Activated CD8-positive, alpha-beta memory T cell treated with anti-CD3 and anti-CD28 coated beads, Interleukin-2, amount 10 ng/mL, durations not matched to agents 7 days and 5 days (primary cell): ENCODE measurements at regions not wholly inside any gene's neighbourhood (a gene's known extent, or its start where the extent isn't known, plus 50 kb on each side); places are given as distances from the start of the nearest gene placed in this dataset.

Experiments
- ATAC-seq: fragments of 150-1000 bp; cut with Tn5 transposase; one replicate; pipeline ENCODE4 v1.10.0; 2021; ENCODE audit warnings: moderate library complexity
- CTCF ChIA-PET: fragments of 350-600 bp; sonication (Branson Sonifier 250); formaldehyde crosslinking; loops from one replicate; lab custom pipeline; 2021; ENCODE audit warnings: antibody characterized with exemption; lab: Charles Lee
- DNase-seq: peaks from one replicate; pipeline ENCODE4 v3.0.0-alpha.2; 2020
- H3K27ac Mint-ChIP-seq: one replicate; pipeline ENCODE4 v1.8.0; 2021; ENCODE audit warnings: mild to moderate bottlenecking, mixed read lengths
- H3K27me3 Mint-ChIP-seq: one replicate; pipeline ENCODE4 v1.8.0; 2021; ENCODE audit warnings: mixed read lengths
- H3K36me3 Mint-ChIP-seq: one replicate; pipeline ENCODE4 v1.8.0; 2021; ENCODE audit warnings: mild to moderate bottlenecking, mixed read lengths
- H3K4me1 Mint-ChIP-seq: one replicate; pipeline ENCODE4 v1.8.0; 2021; ENCODE audit warnings: mixed read lengths
- H3K4me3 Mint-ChIP-seq: one replicate; pipeline ENCODE4 v1.8.0; 2021; ENCODE audit warnings: mild to moderate bottlenecking, moderate library complexity, mixed read lengths
- H3K9me3 Mint-ChIP-seq: one replicate; pipeline ENCODE4 v1.8.0; 2022; ENCODE audit warnings: low read depth, mixed read lengths

DNA sequence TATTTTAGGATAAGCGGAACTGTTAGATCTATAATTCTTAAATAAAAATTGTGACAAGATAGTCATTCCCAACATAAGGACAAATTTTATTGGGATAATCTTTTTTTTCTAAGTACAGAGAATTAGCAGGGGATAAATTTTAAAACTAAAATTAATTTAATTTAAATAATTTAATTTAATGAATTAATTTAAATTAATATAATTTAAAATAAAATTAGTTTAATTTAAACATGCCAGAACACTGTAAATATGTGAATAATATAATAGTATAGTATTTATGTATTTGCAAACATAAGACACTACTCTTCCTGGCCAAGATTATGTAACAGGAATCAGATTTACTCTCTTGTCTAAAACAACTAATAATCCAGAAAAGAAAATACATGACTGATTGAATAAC lies 1055.9 kb downstream of the PDHA2 start:
- Mint-ChIP-seq H3K36me3 (no peaks in the 10 kb centered on the region), H3K27ac (no peak overlapping the region), H3K4me1 (no peaks in the 10 kb centered on the region), H3K4me3 (no peak overlapping the region), H3K27me3 (no peaks in the 10 kb centered on the region), H3K9me3 (peaks cover 7% of the 10 kb centered on the region)
- no peak for DNase-seq
- CTCF ChIA-PET, result no interaction called here
- ATAC-seq, result no peak

DNA sequence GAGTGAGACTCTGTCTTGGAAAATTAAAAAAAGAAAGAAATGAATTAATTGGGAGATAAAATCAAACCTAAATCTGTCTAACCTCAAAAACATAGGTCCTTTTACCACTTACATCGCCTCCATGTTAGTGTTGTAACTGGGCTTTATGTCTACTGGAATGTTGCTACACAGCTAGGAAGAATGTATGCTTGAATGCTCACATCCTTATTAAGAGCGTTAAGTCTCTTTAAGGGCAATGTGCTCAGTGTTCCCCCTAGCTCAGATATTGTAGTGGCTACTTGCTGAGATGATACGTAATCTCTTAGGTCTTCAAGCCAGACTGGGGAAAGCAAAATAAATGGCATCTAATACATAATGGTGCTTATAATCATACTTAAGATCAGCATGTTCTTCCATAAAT lies 1072.8 kb downstream of the PDHA2 start:
- H3K9me3 Mint-ChIP-seq, result peaks cover 4% of the 10 kb centered on the region
- H3K27ac Mint-ChIP-seq, result no peak overlapping the region
- ATAC-seq (no peak), DNase-seq (no peak)
- H3K36me3 Mint-ChIP-seq, result no peaks in the 10 kb centered on the region
- H3K4me1 Mint-ChIP-seq, result no peaks in the 10 kb centered on the region
- CTCF ChIA-PET, result no interaction called here
- H3K4me3 Mint-ChIP-seq, result no peak overlapping the region
- H3K27me3 Mint-ChIP-seq, result no peaks in the 10 kb centered on the region

DNA sequence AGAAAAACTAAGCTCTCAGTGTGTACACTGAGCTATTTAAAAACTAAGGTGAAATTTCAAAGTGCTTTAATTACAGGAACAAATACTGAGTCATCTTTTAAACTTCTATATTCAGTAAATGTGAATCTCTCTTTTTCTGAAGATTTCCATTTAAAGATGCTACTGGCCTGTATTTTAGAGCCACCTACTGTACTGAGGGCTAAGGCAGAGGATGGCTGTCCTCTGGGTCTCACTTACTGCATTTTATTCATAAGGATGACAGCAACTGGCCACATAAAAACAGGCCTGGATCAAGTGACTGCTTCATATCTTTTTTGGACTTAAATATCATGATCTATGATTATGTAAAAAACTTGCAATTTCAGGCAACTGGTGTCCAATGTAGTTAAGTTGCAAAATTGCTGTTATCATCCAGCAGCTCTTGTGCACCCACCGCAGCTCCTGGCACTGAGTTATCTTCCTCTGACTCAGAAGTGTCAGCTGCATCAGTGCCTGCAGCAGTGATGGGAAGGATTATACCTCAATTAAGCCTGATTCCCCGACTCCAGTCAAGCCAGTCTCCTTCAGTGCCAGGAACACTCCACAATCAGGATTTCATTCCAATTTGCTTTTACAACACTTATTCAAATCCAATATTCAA lies 1073.7 kb downstream of the PDHA2 start:
- ATAC-seq (no peak), DNase-seq (no peak)
- H3K27ac Mint-ChIP-seq, result no peak overlapping the region
- no peaks in the 10 kb centered on the region for H3K27me3 Mint-ChIP-seq
- peaks cover 4% of the 10 kb centered on the region for H3K9me3 Mint-ChIP-seq
- no peaks in the 10 kb centered on the region for H3K4me1 Mint-ChIP-seq
- H3K4me3 Mint-ChIP-seq, result no peak overlapping the region
- H3K36me3 Mint-ChIP-seq, result no peaks in the 10 kb centered on the region
- CTCF ChIA-PET, result no interaction called here

DNA sequence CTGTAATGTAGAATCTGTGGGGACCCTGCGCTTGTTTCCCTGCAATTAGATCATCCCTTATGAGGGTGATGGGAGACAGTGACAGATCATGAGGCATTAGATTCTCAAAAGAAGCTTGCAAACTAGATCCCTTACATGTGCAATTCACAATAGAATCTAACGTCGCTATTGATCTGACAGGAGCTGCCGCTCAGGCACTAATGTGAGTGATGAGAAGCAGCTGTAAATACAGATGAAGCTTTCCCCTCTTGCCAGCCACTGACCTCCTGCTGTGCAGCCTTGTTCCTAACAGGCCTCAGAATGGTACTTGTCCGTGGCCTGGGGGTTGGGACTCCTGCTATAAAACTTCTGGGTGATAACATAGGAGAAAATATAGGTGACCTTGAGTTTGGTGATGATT lies 1076.8 kb downstream of the PDHA2 start:
- CTCF ChIA-PET, result no interaction called here
- H3K4me3 Mint-ChIP-seq, result no peak overlapping the region

DNA sequence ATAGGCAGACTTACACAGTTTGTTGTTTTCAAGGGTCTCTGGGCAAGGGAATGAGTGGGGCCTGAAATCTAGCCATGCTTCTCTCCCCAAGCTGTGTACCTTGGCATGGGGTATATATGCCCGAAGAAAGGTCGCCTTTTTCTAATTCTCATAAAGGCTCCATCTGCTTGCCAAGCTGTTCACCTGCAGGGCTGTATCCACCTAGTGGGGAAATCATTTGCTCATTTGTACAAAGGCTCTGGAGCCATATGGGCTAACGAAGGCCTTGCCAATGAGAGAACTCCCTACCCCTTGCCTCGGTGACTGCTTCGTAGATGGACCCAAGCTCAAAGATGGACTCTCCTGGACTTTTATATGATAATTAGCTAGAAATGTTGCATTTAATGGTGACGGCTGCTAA lies 1097.0 kb downstream of the PDHA2 start:
- Mint-ChIP-seq H3K27ac (no peak overlapping the region), H3K36me3 (no peaks in the 10 kb centered on the region), H3K4me3 (no peak overlapping the region), H3K4me1 (no peaks in the 10 kb centered on the region), H3K27me3 (no peaks in the 10 kb centered on the region), H3K9me3 (peaks cover 3% of the 10 kb centered on the region)
- CTCF ChIA-PET, result no interaction called here
- ATAC-seq (no peak), DNase-seq (no peak)

More for the DNA sequence above, 1076.8 kb downstream of the PDHA2 start:
- Mint-ChIP-seq H3K36me3 (no peaks in the 10 kb centered on the region), H3K9me3 (peaks cover 4% of the 10 kb centered on the region), H3K27me3 (no peaks in the 10 kb centered on the region), H3K4me1 (no peaks in the 10 kb centered on the region), H3K27ac (no peak overlapping the region)
- no peak for DNase-seq
- ATAC-seq, result no peak

DNA sequence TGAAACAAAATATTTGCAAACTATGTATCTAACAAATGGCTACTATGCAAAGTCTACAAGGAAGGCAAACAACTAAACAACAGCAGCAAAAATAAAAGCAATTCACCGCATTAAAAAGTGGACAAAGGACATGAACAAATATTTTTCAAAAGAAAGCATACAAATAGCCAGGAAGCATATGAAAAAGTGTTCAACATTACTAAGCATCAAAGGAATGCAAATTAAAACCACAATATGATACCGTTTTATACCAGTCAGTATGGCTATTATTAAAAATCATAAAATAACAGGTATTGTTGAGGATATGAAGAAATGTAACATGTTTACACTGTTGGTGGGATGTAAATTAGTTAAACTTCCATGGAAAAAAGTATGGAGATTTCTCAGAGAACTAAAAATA lies 1106.7 kb downstream of the PDHA2 start:
- CTCF ChIA-PET, result no interaction called here

DNA sequence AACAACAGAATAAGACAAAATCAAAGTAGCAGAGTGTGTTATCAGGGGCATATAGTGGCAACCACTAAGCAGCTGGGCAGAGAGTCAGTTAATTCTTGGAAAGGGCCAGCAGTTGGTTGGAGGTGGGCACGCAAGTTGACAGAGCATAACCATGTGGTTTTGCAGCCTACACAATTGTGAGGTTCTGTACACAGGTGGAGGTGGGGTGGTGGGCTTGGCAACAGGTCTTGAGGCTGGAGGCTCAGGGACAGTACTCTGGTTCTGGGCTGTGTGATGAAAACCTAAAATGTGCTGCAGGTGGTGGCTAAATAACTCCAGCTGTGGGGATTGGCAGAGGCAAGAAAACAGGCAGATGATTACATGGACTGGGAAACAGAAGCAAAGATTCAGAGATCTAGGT lies 1112.7 kb downstream of the PDHA2 start:
- no peaks in the 10 kb centered on the region for H3K36me3 Mint-ChIP-seq
- H3K4me1 Mint-ChIP-seq, result no peaks in the 10 kb centered on the region
- ATAC-seq, result no peak
- H3K9me3 Mint-ChIP-seq, result peaks cover 6% of the 10 kb centered on the region
- no peak for DNase-seq
- no peak overlapping the region for H3K4me3 Mint-ChIP-seq
- no peak overlapping the region for H3K27ac Mint-ChIP-seq
- H3K27me3 Mint-ChIP-seq, result no peaks in the 10 kb centered on the region
- CTCF ChIA-PET, result no interaction called here

More for the DNA sequence above, 1106.7 kb downstream of the PDHA2 start:
- Mint-ChIP-seq H3K4me1 (no peaks in the 10 kb centered on the region), H3K36me3 (no peaks in the 10 kb centered on the region), H3K27me3 (no peaks in the 10 kb centered on the region), H3K9me3 (peaks cover 6% of the 10 kb centered on the region), H3K4me3 (no peak overlapping the region), H3K27ac (no peak overlapping the region)
- DNase-seq, result no peak
- no peak for ATAC-seq

DNA sequence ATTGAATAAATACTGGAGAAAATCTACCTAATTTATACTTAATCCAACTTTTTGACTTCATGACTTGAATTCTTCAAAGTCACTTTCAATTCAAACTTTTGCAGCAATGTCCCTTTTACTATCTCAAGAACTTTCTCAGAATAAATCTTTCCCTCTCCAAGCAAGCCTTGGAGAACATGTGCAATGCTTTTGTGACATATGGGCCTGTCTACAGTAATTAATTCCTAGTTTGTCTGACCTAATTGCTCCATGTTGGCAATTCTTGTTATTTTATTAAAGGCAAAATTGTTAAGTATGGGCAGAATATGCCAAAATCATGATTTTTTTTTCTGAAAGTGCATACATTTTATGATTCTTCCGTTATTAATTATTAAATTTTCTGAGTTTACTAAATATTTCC lies 1115.3 kb downstream of the PDHA2 start:
- no peak overlapping the region for H3K27ac Mint-ChIP-seq
- DNase-seq (no peak), ATAC-seq (no peak)
- no peaks in the 10 kb centered on the region for H3K27me3 Mint-ChIP-seq
- CTCF ChIA-PET, result no interaction called here
- H3K9me3 Mint-ChIP-seq, result peaks cover 6% of the 10 kb centered on the region
- H3K4me3 Mint-ChIP-seq, result no peak overlapping the region
- H3K4me1 Mint-ChIP-seq, result no peaks in the 10 kb centered on the region
- H3K36me3 Mint-ChIP-seq, result no peaks in the 10 kb centered on the region

DNA sequence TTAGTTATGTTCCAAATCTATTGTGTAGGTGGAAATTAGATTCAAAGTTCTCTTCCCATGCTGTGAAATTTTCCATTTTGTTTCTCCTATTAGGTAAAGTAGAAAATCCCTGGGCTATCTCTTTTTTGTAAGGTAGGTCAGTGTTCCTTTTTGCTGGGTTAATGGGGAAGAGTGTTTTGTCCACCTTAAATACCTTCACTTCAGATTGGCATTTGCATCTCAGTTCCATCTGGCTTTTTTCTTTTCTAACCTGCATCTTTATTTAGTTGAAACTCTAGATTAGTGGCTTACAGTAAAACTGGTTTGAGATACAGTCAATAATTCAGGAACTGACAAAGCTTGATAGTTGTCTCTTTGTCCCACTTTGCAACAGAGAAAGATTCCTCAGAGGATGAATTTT lies 1115.8 kb downstream of the PDHA2 start:
- ATAC-seq, result no peak
- Mint-ChIP-seq H3K36me3 (no peaks in the 10 kb centered on the region), H3K27me3 (no peaks in the 10 kb centered on the region), H3K4me1 (no peaks in the 10 kb centered on the region), H3K9me3 (peaks cover 6% of the 10 kb centered on the region), H3K4me3 (no peak overlapping the region), H3K27ac (no peak overlapping the region)
- DNase-seq, result no peak
- CTCF ChIA-PET, result no interaction called here

DNA sequence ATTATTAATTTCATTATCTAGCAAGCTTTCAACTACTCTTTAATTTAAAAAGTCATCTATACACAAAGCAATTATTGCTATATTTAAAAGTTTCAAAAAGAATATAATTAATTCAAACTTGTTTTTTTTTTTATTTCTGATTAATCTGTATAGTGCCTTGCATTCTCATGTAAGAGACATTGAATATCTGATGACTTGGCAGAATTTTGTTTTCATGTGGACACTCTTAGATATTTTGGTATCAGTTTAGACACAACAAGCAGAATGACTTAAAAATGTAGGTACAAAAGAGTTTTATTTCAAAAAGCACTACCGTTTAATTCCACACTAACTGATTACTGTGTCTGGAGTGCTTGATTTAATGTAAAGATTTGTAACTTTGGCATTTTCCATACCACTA lies 1129.6 kb downstream of the PDHA2 start:
- DNase-seq, result no peak
- no peaks in the 10 kb centered on the region for H3K27me3 Mint-ChIP-seq
- peaks cover 2% of the 10 kb centered on the region for H3K9me3 Mint-ChIP-seq
- no peak overlapping the region for H3K27ac Mint-ChIP-seq
- CTCF ChIA-PET, result no interaction called here
- ATAC-seq, result no peak
- no peaks in the 10 kb centered on the region for H3K4me1 Mint-ChIP-seq
- no peak overlapping the region for H3K4me3 Mint-ChIP-seq
- no peaks in the 10 kb centered on the region for H3K36me3 Mint-ChIP-seq

DNA sequence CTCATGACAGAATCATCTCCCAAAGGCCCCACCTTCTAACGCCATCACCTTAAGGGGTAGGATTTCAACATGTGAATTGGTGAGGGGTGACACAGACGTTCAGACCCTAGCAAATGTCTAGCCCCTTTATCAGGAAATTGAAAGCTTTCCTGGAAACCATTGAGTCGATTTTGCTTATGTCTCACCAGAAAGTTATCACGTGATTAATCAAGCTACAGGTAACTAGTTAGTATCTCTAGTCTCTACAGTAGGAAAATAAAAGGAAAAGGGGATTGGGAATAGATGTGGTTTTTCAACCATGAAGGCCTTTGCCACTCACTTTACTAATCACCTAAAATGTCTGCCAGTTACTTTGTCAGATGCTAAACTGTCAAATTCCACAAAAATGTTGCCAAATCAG lies 1133.0 kb downstream of the PDHA2 start:
- H3K4me3 Mint-ChIP-seq, result no peak overlapping the region
- H3K4me1 Mint-ChIP-seq, result no peaks in the 10 kb centered on the region
- DNase-seq, result no peak
- no peak for ATAC-seq
- no peaks in the 10 kb centered on the region for H3K36me3 Mint-ChIP-seq
- no peaks in the 10 kb centered on the region for H3K27me3 Mint-ChIP-seq
- CTCF ChIA-PET, result no interaction called here
- H3K27ac Mint-ChIP-seq, result no peak overlapping the region
- peaks cover 2% of the 10 kb centered on the region for H3K9me3 Mint-ChIP-seq

DNA sequence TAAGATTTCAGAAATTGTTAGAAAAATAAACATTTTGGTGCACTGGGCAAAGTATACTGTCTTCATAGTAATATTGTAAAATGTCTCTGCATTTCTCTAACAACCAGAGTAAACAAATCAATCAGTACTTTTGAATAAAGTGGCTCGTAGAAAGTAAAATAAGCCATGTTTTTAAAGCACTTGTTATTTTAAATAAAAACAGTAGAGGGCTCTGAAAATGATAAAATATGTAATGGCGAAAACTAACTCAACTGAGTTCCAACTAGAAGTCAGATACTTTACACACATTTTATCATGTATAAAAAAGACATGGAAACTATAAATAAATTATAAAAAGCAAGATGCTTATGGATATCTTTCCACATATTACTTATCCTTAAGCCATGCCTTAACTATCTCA lies 1134.4 kb downstream of the PDHA2 start:
- no peaks in the 10 kb centered on the region for H3K4me1 Mint-ChIP-seq
- CTCF ChIA-PET, result no interaction called here
- no peaks in the 10 kb centered on the region for H3K36me3 Mint-ChIP-seq
- H3K4me3 Mint-ChIP-seq, result no peak overlapping the region
- peaks cover 2% of the 10 kb centered on the region for H3K9me3 Mint-ChIP-seq
- ATAC-seq (no peak), DNase-seq (no peak)
- no peak overlapping the region for H3K27ac Mint-ChIP-seq
- no peaks in the 10 kb centered on the region for H3K27me3 Mint-ChIP-seq

DNA sequence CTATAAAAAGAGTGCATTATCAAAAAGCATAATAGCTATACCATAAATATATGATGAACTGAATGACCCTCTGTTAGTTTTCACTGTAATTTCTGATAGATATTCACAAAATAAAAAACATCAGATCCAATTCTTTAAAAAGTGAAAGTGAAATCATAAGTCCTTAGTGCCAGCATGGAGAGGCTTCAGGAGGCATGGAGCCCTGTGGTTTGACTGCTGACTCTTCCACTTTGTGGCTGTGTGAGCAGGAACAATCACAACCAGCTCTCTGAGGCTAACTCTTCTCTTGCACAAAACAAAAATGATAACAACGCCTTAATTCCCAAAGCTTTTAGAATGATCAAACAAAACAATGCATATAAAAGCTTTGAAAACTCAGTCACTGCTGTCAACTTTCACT lies 1143.9 kb downstream of the PDHA2 start:
- Mint-ChIP-seq H3K4me1 (no peaks in the 10 kb centered on the region), H3K27me3 (no peaks in the 10 kb centered on the region), H3K9me3 (peaks cover 4% of the 10 kb centered on the region), H3K36me3 (no peaks in the 10 kb centered on the region), H3K27ac (no peak overlapping the region), H3K4me3 (no peak overlapping the region)
- no peak for ATAC-seq
- DNase-seq, result no peak
- CTCF ChIA-PET, result no interaction called here

DNA sequence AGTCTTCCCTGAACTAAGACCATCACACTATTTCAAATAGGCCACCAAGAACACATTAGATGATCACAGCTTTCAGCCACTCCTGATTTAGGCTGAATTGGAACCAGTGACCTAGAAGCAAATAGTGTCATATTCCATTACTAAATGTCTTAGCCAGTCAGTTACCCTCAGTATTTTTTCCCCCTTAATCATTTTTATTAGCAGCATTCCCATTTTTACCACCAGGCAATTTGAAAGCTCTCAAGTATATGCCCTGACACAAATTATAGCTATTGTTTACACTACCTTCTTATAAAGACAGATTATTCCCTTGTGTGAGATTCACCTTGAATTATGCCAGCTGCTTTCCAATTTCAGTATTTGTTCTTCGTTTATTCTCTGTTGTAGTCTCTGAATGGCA lies 1146.9 kb downstream of the PDHA2 start:
- Mint-ChIP-seq H3K27ac (no peak overlapping the region), H3K4me3 (no peak overlapping the region), H3K4me1 (no peaks in the 10 kb centered on the region), H3K27me3 (no peaks in the 10 kb centered on the region), H3K36me3 (no peaks in the 10 kb centered on the region), H3K9me3 (peaks cover 2% of the 10 kb centered on the region)
- DNase-seq (no peak), ATAC-seq (no peak)
- CTCF ChIA-PET, result no interaction called here

DNA sequence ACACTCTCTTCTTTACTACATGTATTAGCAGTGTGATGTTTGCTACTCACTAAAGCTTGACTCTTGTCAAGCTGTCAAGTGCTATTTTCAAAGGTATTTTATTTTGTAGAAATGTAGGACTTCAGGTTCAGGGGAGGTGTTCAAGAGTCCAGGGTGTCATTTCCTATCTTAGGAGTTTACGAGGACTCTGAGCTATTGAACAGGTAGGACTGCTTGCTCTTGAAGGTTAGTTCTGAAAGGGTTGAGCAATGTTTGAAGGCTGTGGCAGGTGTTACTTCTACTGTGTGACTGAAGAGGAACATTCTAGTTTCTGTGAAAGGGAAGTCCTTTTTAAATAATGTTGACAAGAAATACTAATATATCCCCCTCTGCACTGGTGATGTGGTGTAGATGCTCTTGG lies 1151.2 kb downstream of the PDHA2 start:
- Mint-ChIP-seq H3K4me3 (no peak overlapping the region), H3K4me1 (no peaks in the 10 kb centered on the region), H3K27ac (no peak overlapping the region), H3K27me3 (no peaks in the 10 kb centered on the region), H3K9me3 (peaks cover 2% of the 10 kb centered on the region), H3K36me3 (no peaks in the 10 kb centered on the region)
- DNase-seq, result no peak
- no peak for ATAC-seq
- CTCF ChIA-PET, result no interaction called here
